CD4-positive, alpha-beta T cell treated with Interleukin-6 for 4 hours (primary cell): ENCODE measurements at regions not wholly inside any gene's neighbourhood (a gene's known extent, or its start where the extent isn't known, plus 50 kb on each side); places are given as distances from the start of the nearest gene placed in this dataset.
"Not testable (repeated sequence)": the region's sequence is repeated elsewhere in the genome, so short reads cannot be mapped to it uniquely, and the experiment has no call there.

Experiments
- DNase-seq: peaks from one replicate; pipeline ENCODE4 v3.0.0-alpha.2; 2020; ENCODE audit warnings: mixed read lengths

- DNase-seq = no peak
Measured at GRCh38 chr4:104549736-104550135, 55.0 kb upstream of the CXXC4 start.

- no peak for DNase-seq
Measured at GRCh38 chr4:104559502-104559901, 64.8 kb upstream of the CXXC4 start.

- DNase-seq = no peak
Measured at GRCh38 chr4:104571341-104571740, 76.6 kb upstream of the CXXC4 start.

GRCh38 chr4:104574371-104574770 is 79.7 kb upstream of the CXXC4 start:
- DNase-seq = no peak

- no peak for DNase-seq
Measured at GRCh38 chr4:104575278-104575677, 80.6 kb upstream of the CXXC4 start.

- DNase-seq = no peak
Measured at GRCh38 chr4:104577405-104577804, 82.7 kb upstream of the CXXC4 start.

- DNase-seq = not testable (repeated sequence)
Measured at GRCh38 chr4:104581476-104581875, 86.8 kb upstream of the CXXC4 start.

GRCh38 chr4:104582056-104582455 is 87.4 kb upstream of the CXXC4 start:
- not testable (repeated sequence) for DNase-seq

- no peak for DNase-seq
Measured at GRCh38 chr4:104589264-104589868, 94.7 kb upstream of the CXXC4 start.

GRCh38 chr4:104591510-104591911 is 96.8 kb upstream of the CXXC4 start:
- no peak for DNase-seq

GRCh38 chr4:104592183-104592582 is 97.5 kb upstream of the CXXC4 start:
- DNase-seq = no peak

GRCh38 chr4:104593019-104593418 is 98.3 kb upstream of the CXXC4 start:
- no peak for DNase-seq

GRCh38 chr4:104596189-104596588 is 101.5 kb upstream of the CXXC4 start:
- no peak for DNase-seq

- DNase-seq = no peak
Measured at GRCh38 chr4:104615496-104615895, 120.8 kb upstream of the CXXC4 start.

- DNase-seq = no peak
Measured at GRCh38 chr4:104615926-104616325, 121.2 kb upstream of the CXXC4 start.

GRCh38 chr4:104616401-104616820 is 121.7 kb upstream of the CXXC4 start:
- no peak for DNase-seq

- no peak for DNase-seq
Measured at GRCh38 chr4:104625706-104626105, 131.0 kb upstream of the CXXC4 start.

- DNase-seq = no peak
Measured at GRCh38 chr4:104629601-104630000, 134.9 kb upstream of the CXXC4 start.

GRCh38 chr4:104630272-104630671 is 135.6 kb upstream of the CXXC4 start:
- no peak for DNase-seq

GRCh38 chr4:104631000-104631399 is 136.3 kb upstream of the CXXC4 start:
- DNase-seq = no peak

- DNase-seq = no peak
Measured at GRCh38 chr4:104641418-104641817, 146.7 kb upstream of the CXXC4 start.

- DNase-seq = no peak
Measured at GRCh38 chr4:104642521-104642920, 147.8 kb upstream of the CXXC4 start.

GRCh38 chr4:104643805-104644204 is 149.1 kb upstream of the CXXC4 start:
- no peak for DNase-seq

GRCh38 chr4:104649631-104650030 is 154.9 kb upstream of the CXXC4 start:
- no peak for DNase-seq

- not testable (repeated sequence) for DNase-seq
Measured at GRCh38 chr4:104662269-104662668, 167.6 kb upstream of the CXXC4 start.
